ES-I3 (cell line): ENCODE measurements at regions not wholly inside any gene's neighbourhood (a gene's known extent, or its start where the extent isn't known, plus 50 kb on each side); places are given as distances from the start of the nearest gene placed in this dataset.

ENCODE experiments used
- H3K36me3 ChIP-seq: 2 replicates; pipeline ENCODE4 v1.6.1; 2013; ENCODE audit warnings: mild to moderate bottlenecking, low read length, control low read depth, moderate library complexity; ENCODE audit not compliant: insufficient read depth
- H3K4me1 ChIP-seq: 2 replicates; pipeline ENCODE4 v1.6.1; 2013; ENCODE audit warnings: mild to moderate bottlenecking, control low read depth, low read length; ENCODE audit not compliant: insufficient read depth
- H3K9ac ChIP-seq: 2 replicates; pipeline ENCODE4 v1.6.1; 2013; ENCODE audit warnings: low read depth, mild to moderate bottlenecking, low read length, moderate library complexity
- H3K9me3 ChIP-seq: 2 replicates; pipeline ENCODE4 v1.6.1; 2013; ENCODE audit warnings: mild to moderate bottlenecking, low read length, moderate library complexity; ENCODE audit not compliant: control insufficient read depth, insufficient read depth

DNA sequence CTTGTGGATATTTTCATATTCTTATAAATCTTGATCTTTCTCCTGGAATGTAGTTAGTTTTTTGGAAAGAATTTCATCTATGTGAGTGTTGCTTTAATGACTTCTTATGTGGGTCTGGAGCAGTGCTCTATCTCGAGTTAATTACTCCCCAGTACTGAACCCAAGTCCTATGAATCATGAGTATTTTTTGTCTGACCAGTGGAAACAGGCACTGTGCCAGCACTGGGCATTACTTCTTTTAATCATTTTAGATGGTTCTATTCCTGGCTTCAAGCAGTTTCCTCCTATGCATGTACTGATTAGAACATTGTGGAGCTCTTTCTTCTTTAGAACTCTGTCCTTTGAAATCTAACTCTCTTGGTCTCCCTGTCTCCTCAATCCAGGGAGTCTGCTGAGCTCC is 466.3 kb downstream of the PCDH17 start:
- Histone ChIP-seq H3K36me3 (no peaks in the 10 kb centered on the region), H3K4me1 (no peaks in the 10 kb centered on the region), H3K9ac (no peak overlapping the region), H3K9me3 (no peaks in the 10 kb centered on the region; the same call in 1 of the 2 replicates)

DNA sequence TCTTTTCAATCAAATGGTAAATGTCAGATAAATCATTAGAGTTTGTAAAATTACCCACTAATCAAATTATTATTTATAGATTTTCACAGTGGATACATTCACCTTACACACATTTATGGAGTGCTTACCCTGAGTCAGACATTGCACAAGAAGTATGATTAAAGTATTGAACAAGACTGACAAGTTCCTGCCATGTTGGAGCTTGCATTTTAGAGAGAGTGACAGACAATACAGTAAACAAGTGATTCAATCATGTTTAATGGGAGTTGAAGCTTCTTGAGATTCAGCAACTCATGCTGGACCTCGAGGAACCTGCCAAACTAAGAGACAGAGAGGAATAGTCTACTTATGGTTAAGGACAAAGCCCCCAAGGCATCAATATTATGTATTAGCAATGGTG is 487.8 kb downstream of the PCDH17 start:
- Histone ChIP-seq H3K36me3 (no peaks in the 10 kb centered on the region), H3K9me3 (no peaks in the 10 kb centered on the region), H3K4me1 (no peaks in the 10 kb centered on the region), H3K9ac (no peak overlapping the region)

DNA sequence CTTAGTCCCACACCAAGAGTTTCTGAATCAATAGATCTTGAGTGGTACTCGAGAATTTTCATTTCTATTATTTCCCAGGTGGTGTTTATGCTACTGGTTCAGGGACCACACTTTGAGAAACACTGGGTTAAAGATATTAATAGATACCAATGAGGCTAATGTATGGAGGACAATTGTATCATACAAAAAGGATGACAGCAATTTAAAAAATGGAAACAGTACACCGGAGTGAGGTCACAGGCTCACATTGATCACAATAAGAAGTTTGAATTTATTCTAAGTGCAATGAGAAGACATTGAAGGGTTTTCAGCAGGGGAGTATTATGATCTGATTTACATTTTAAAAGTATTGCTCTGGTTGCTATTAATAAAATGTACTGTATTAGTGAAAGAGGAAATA is 488.3 kb downstream of the PCDH17 start:
- H3K36me3 ChIP-seq = no peaks in the 10 kb centered on the region
- no peak overlapping the region for H3K9ac ChIP-seq
- no peaks in the 10 kb centered on the region for H3K4me1 ChIP-seq
- no peaks in the 10 kb centered on the region for H3K9me3 ChIP-seq

- Histone ChIP-seq H3K36me3 (no peaks in the 10 kb centered on the region), H3K9me3 (no peaks in the 10 kb centered on the region; the same call in 1 of the 2 replicates), H3K9ac (no peak overlapping the region), H3K4me1 (no peaks in the 10 kb centered on the region)
Measured at GRCh38 chr13:58126496-58126895, 495.0 kb downstream of the PCDH17 start.

- Histone ChIP-seq H3K9ac (no peak overlapping the region), H3K9me3 (no peaks in the 10 kb centered on the region; the same call in 1 of the 2 replicates), H3K4me1 (no peaks in the 10 kb centered on the region), H3K36me3 (no peaks in the 10 kb centered on the region)
Measured at GRCh38 chr13:58134012-58134411, 502.5 kb downstream of the PCDH17 start.

GRCh38 chr13:58134525-58134924 is 503.0 kb downstream of the PCDH17 start:
- no peak overlapping the region for H3K9ac ChIP-seq
- no peaks in the 10 kb centered on the region; the same call in 1 of the 2 replicates for H3K9me3 ChIP-seq
- no peaks in the 10 kb centered on the region for H3K4me1 ChIP-seq
- H3K36me3 ChIP-seq = no peaks in the 10 kb centered on the region

DNA sequence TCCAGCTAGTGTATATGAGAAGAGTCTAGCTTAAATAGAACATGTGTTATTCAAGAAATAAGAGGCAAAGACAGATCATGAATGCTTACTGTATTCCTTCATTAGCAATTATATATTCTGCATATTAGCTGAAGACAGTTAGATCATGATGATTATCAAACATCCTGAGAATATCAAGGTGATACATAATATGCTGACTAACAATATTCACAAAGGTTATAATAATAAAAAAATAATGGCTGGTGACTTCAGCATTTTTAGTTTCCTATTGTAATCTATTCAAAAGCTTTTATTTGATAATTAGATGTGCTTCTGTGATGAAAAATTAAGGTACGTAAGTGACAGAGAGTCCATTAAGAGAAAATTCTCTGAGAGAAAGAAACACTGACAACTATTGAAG is 511.4 kb downstream of the PCDH17 start:
- Histone ChIP-seq H3K9me3 (peaks cover 6% of the 10 kb centered on the region; the same call in 1 of the 2 replicates), H3K9ac (no peak overlapping the region), H3K36me3 (no peaks in the 10 kb centered on the region), H3K4me1 (no peaks in the 10 kb centered on the region)

DNA sequence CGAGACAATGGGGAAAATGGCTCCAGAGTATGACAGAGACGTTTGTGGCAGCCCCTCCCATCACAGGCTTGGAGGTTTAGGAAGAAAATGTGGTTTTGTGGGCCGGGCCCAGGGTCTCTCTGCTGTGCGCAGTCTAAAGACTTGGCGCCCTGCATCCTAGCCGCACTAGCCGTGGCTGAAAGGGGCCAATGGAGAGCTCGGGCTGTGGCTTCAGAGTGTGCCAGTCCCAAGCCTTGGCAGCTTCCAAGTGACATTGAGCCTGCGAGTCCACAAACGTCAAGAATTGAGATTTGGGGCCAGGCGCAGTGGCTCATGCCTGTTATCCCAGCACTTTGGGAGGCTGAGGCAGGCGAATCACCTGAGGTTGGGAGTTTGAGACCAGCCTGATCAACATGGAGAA is 513.1 kb downstream of the PCDH17 start:
- Histone ChIP-seq H3K9me3 (peaks cover 6% of the 10 kb centered on the region; the same call in 1 of the 2 replicates), H3K9ac (no peak overlapping the region), H3K4me1 (no peaks in the 10 kb centered on the region), H3K36me3 (no peaks in the 10 kb centered on the region)

GRCh38 chr13:58151452-58151851 is 519.9 kb downstream of the PCDH17 start:
- no peaks in the 10 kb centered on the region for H3K4me1 ChIP-seq
- no peaks in the 10 kb centered on the region for H3K9me3 ChIP-seq
- no peaks in the 10 kb centered on the region for H3K36me3 ChIP-seq

GRCh38 chr13:58160980-58161379 is 529.4 kb downstream of the PCDH17 start:
- no peaks in the 10 kb centered on the region for H3K4me1 ChIP-seq
- no peaks in the 10 kb centered on the region for H3K36me3 ChIP-seq
- no peak overlapping the region for H3K9ac ChIP-seq
- no peaks in the 10 kb centered on the region for H3K9me3 ChIP-seq

More at GRCh38 chr13:58151452-58151851, 519.9 kb downstream of the PCDH17 start:
- no peak overlapping the region for H3K9ac ChIP-seq

- Histone ChIP-seq H3K9me3 (no peaks in the 10 kb centered on the region), H3K4me1 (no peaks in the 10 kb centered on the region), H3K9ac (no peak overlapping the region), H3K36me3 (no peaks in the 10 kb centered on the region)
Measured at GRCh38 chr13:58165617-58166016, 534.1 kb downstream of the PCDH17 start.

GRCh38 chr13:58181111-58181510 is 549.6 kb downstream of the PCDH17 start:
- Histone ChIP-seq H3K36me3 (no peaks in the 10 kb centered on the region), H3K4me1 (no peaks in the 10 kb centered on the region), H3K9ac (no peak overlapping the region), H3K9me3 (0 out of 2 replicates have a peak, but pooled peaks cover 2% of the 10 kb centered on the region)

DNA sequence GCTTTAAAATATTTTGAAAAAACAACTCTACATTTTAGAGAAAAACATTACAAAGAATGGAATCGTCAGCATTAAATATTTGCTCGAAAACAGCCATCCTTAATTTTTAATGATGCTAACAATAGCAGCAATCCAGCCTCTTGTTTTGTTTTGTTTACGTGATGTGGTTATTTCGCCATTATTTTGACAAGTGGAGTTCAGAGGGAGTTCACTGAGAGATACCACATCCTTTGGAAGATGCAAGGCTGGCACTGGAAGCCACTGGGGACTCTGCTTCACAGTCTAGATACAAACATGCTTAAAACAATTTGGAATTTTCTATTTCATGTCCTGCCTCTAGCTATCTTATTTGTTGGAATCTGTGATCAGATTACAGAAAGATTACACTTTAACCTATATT is 556.3 kb downstream of the PCDH17 start:
- H3K9ac ChIP-seq = no peak overlapping the region
- H3K36me3 ChIP-seq = no peaks in the 10 kb centered on the region
- no peaks in the 10 kb centered on the region for H3K9me3 ChIP-seq
- H3K4me1 ChIP-seq = no peaks in the 10 kb centered on the region

DNA sequence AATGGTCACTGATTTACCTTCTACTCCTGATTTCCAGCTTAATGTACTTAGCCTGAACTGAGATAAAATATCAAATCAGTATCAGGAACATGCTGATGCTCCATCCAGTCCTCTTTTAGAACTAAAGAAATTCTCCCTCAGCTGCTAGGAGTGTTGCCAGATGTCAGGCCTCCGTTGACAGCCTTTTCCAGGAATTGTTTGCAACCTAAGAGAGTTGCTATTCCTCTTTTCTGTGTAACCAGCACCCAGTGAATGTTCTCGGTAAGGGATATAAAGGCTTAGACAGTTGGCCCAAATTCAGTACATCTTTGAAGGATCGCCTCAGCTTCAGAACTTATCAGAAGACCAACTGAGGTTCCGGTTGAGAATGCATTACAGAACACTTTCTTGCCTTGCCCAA is 559.0 kb downstream of the PCDH17 start:
- no peak overlapping the region for H3K9ac ChIP-seq
- no peaks in the 10 kb centered on the region for H3K4me1 ChIP-seq
- H3K9me3 ChIP-seq = no peaks in the 10 kb centered on the region
- H3K36me3 ChIP-seq = no peaks in the 10 kb centered on the region

- Histone ChIP-seq H3K4me1 (no peaks in the 10 kb centered on the region), H3K36me3 (no peaks in the 10 kb centered on the region), H3K9ac (no peak overlapping the region), H3K9me3 (no peaks in the 10 kb centered on the region)
Measured at GRCh38 chr13:58191754-58192153, 560.2 kb downstream of the PCDH17 start.

DNA sequence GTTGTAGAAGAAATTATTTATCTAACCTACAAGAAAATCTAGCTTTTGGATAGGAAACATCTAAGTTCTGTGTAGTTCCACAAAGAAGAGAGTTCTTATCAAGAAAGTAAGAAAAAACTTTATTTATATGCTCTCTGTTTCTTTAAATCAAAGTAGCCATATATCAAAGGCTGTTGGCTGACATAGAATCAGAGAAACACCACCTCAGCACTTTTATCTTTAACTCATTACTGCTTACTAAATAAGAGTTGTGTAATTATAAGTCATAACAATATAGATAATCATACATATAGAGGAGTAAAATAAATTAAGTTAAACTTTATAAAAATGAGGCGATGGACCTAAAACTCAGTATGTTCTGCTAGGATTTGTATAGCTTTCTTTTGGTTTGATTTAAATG is 570.6 kb downstream of the PCDH17 start:
- Histone ChIP-seq H3K9me3 (no peaks in the 10 kb centered on the region), H3K36me3 (no peaks in the 10 kb centered on the region), H3K4me1 (no peaks in the 10 kb centered on the region), H3K9ac (no peak overlapping the region)
